GM21423 (cell line): ENCODE measurements at regions not wholly inside any gene's neighbourhood (a gene's known extent, or its start where the extent isn't known, plus 50 kb on each side); places are given as distances from the start of the nearest gene placed in this dataset.
"Not testable (repeated sequence)": the region's sequence is repeated elsewhere in the genome, so short reads cannot be mapped to it uniquely, and the experiment has no call there.

Experiments used
- ATAC-seq: cut with Tn5 transposase; IDR thresholded peaks from one replicate; pipeline ENCODE4 v1.9.1; 2021; ENCODE audit warnings: mild to moderate bottlenecking, moderate library complexity; ENCODE audit not compliant: unreplicated experiment

DNA sequence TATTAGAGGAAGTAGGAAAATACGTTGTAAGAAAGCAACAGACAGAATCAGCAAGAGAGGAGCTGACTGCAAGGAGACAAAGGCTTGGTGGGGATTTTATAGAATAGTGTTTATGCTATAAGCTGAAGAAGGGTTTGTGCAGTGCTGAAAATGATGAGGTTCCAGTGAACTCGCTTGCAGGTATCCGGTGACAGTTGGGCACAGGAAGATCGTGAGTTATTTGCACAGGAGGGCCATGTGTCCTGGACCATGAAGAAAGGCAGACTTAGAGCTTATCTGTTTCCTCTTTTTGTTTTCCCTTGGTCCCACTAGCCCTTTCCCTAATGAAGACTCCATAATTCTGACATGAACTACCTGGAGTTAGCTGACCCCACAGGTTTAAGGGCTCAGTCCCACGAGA is 61.4 kb downstream of the NXNL2 start:
- ATAC-seq = no peak

DNA sequence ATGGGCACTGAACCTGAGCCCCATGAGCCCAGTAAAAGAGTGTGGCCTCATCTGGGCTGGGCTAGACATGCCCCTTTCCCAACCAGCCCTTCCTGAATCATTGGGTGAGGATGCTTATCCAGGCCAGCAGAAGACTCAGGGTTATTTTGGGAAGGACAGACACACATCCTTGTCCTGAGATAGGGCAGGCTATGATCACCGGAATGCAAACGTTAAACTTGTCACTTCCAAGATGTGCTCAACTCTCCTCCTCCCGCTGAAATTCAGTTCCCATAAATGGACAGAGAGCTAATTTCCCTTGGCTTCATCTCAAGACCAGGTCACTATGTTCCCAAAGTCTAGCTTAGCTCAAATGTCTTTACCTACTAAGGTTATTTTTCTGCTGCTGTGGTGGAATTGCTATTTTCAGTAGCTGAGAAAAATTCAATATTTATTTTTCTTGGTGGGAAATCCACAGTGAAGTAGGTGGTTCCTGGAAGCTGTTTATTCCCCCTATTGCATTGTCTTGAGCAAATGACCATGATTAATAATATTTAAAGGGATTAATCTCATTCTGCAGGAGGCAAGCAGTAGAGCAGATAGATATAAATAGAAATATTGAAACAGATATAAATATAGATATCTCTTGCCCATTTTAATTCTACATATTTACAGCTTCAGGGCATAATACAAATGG is 70.0 kb downstream of the NXNL2 start:
- no peak for ATAC-seq

DNA sequence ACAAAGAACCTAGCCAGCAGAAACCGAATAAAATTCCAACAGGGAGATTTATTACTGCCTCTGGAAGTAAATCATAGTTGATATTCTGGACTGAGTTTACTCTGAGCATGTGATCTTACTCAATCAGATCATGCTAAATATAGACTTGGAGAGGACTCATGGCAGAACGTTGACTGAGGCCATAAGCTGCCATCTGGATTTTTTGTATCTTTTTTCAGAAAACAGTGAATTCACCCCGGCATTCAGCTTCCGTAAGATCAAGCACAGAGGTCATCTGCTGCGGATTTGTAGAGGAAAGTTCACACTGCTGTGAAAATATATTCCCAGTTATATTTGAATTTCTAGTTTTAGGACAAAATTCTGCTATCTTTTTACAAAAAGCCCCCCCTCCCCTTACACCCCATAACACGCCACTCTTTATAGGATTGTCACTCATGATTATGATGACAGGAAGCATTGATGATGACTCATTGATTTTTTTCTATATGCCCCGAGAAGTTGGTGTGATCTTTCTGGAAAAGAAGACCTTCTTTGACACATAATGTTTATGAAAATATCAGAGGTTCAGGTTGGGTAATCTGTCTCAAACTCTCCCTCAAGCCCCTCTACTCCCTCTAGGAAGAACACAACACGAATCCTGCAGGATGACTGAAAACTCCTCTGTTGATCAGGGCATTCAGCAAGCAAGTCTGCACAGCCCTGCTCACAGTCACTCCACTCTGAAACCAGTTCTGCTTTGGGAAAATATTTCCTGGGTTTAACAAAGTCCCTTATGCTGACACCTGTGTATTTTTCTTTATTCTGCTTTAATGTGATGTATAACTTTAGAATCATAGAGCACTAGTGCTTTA is 70.8 kb downstream of the NXNL2 start:
- no peak for ATAC-seq

DNA sequence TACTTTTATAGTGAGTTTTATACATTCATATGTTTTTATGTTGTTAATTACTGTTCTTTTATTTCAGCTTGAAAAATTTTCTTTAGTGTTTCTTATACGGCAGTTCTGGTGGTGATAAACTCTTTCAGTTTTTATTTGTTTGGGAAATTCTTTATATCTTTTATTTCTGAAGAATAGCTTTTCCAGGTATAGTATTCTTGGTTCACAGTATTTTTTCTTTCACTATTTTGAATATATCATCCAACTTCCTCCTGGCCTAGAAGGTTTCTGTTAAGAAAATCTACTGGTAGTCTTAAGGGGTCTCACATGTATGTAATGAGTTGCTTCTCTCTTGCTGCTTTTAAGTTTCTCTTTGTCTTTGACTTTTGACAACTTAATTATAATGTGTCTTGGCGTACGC is 79.4 kb downstream of the NXNL2 start:
- no peak for ATAC-seq

DNA sequence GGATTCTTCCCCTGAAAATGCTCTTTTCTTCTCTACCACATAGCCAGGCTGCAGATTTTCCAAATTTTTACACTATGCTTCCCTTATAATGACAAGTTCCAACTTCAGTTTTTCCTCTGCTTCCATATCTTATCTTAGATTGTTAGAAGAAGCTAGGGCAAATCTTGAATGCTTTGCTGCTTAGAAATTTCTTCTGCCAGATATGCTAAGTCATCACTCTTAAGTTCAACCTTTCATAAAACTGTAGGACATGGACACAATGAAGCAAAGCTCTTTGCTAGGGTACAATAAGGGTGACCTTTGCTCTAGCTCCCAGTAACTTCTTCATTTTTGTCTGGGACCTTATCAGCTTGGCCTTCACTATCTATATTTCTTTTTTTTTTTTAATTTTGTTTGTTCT is 88.7 kb downstream of the NXNL2 start:
- no peak for ATAC-seq

DNA sequence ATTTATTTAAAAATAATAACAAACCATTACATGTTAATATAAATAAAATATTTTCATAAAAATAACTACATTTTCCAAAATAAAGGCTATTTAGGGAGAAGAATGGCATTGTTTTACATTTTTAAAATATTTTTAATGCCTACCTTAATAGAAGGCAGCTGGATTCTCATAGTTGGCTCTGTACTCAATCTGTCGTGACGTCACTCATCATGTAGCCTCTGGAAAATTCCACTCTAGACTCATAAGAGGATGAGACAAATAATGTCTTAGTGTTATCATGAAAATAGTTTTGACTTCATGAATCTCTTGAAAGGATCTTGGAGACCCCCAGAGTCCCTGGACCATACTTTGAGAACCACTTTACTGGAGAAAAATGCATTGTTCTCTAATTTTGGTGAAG is 93.1 kb downstream of the NXNL2 start:
- ATAC-seq = no peak

DNA sequence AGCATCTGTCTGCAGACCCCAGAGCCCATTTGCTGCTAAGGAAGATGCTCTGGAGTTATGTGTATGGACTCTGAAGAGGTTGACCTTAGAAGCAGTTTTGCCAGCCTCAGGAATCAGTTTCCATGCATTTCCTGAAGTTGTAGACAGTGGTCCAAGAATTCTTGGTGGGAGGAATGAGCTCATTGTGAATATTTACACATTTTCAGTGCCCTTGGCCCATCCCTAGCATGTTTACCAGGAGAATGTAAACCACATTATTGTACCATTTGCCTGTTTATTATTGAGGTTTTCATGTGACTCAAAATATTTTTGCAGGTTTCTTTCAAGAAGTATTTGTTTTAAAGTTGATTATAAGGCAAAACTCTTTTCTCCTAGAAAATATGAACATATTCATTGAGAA is 93.8 kb downstream of the NXNL2 start:
- no peak for ATAC-seq

DNA sequence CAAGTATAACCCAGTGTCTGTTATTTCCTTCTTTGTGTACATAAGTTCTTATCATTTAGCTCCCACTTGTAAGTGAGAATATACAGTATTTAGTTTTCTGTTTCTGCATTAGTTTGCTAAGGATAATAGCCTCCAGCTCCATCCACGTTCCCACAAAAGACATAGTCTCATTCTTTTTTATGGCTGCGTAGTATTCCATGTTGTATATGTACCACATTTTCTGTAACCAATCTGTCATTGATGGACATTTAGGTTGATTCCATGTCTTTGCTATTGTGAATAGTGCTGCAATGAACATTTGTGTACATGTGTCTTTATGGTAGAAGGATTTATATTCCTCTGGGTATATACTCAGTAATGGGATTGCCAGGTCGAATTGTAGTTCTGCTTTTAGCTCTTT is 95.6 kb downstream of the NXNL2 start:
- not testable (repeated sequence) for ATAC-seq

DNA sequence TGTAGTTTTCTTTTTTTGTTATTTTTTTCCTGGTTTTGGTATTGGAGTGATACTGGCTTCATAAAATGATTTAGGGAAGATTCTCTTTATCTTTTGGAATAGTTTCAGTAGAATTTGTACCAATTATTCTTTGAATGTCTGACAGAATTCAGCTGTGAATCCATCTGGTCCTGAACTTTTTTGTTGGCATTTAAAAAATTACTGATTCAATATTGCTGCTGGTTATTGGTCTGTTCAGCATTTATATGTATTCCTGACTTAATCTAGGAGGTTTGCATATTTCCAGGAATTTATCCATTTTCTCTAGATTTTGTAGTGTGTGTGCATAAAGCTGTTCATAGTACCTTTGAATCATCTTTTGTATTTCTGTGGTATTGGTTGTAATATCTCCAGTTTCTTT is 100.2 kb downstream of the NXNL2 start:
- ATAC-seq = no peak

DNA sequence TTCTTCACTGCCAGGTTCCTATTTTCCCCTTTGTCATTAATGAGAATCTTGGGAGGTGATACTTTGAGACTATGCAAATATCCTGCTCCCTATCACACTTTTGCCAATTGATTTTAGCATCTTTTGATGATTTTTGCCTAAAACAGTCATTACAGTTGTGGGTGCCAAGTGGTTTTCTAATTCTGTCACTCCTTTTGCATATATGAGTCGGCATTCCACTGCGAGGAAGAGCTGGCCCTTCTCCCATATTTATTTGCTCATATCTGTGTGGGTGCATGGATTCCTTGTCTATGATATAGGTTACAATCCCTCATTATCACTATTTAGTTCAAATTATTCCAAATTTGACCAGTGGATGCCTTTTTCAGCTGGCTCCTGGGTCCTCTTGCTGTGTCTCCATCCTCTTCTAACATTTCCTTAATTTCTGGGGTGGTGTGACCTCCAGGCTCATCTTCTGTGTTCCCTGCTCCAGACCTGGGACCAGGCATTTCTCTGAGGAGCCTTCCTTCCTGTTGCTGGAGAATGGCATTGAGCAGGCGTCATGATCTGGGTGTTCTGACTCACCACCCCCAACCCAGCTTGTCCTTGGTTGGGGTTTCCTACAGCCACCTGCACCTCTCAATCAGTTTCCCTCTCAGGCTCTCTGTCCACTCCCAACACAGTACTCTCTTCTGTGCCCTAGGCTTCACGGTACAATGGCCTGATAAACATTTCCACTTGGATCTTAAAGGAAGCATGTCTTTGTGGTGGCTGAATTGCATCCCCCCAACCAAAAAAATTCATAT is 106.7 kb downstream of the NXNL2 start:
- ATAC-seq = no peak

DNA sequence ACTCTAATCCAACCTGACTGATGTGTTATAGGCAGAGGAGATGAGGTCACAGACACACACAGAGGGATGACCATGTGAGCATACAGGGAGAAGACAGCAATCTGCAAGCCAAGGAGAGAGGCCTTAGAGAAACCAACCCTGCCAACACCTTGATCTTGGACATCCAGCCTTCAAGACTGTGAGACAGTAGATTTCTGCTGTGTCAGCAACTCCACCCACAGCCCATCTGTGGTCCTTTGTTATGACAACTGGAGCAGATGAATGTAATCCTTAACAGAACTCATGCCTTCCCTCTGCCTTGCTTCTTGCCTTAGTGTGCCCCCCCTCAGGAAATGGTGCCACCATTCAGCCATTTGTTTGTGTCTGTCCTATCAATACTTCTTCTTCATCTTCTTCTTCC is 107.4 kb downstream of the NXNL2 start:
- no peak for ATAC-seq

DNA sequence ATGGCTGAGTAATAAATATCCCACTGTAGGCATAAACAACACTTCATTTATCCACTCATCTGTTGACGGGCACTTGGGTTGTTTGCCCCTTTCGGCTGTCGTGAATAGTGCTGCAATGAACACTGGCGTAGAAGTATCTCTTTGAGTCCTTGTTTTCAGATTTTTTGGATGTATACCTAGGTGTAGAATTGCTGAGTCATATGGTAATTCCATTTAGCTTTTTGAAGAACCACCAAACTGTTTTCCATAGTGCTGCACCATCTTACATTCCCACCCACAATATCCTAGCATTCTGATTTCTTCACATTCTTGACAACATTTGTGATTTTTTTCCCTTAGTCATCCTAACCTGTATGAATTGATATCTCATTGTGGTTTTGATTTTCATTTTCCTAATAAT is 109.0 kb downstream of the NXNL2 start:
- ATAC-seq = no peak

DNA sequence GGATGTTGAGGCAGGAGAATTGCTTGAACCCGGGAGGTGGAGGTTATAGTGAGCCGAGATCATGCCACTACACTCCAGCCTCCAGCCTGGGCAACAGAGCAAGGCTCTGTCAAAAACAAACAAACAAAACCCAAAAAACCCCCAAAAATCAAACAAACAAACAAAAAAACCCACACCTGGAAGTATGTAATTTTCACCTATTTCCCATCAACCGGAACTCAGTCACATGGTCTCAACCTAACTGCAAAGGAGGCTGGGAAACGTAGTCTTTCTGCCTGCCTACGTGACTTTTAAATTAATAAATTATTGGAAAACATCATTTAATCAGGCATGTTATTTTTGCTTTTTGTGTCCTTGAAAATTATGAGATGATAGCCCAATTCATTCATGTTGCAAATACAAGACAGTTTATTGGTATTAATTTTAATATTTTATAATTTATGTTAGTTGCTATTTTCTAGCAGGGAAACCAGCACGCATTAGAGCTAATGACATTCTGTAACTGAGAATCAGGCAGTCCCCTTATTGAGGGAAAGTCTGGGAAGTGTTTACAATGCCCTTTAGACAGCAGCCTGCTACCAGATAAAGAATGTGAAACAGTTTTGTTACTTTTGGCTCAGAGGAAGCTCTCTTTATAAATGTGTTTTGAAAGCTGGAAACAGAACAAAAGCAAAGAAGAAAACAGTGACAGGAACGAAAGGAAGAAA is 110.3 kb downstream of the NXNL2 start:
- no peak for ATAC-seq

DNA sequence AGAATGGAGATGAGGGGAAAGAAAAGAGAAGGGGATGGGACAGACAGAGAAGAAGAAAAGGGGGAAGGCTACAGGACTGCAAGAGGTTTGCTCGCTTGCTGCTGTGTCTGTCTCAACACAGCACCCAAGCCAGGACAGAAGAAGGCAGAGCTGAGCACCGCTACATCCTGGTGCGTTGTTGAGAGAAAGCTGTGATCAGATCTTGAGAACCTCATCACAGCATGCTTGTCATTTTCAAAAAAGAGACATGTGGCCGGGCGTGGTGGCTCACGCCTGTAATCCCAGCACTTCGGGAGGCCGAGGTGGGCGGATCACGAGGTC is 110.9 kb downstream of the NXNL2 start:
- no peak for ATAC-seq

DNA sequence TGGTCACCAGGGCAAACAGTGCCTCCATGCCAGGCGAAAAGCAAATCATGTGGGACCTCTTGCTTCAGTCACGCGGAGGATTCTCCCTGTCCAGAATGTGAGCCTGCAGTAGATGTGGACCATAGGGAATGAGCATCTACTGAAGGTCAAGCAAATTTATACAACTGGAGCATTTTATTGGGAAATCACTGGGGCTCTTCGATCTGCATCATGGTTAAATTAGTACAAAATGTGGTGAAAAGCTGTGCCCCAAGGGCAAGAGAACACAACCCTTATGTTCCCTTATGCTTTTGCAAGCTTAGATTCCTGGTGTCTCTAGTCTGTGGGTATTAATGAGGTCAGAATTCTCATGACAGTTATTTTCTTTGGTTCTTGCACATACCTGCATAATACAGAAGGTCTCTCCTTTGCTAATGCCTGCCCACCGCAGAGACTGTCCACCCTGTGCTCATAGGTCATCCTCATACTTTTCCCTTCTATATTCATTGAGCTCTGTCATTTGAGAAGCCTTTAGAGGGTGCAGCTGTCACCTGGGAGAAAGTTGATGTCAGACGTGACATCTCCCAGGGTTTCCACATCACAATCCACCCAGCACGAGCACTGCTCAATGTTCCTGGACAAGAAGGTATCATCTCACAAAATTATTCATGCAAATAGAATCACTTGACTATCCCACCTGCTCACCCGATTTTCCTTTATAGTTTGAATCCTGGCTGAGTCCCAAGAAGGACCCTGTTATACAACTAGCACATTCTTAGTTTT is 111.7 kb downstream of the NXNL2 start:
- no peak for ATAC-seq

DNA sequence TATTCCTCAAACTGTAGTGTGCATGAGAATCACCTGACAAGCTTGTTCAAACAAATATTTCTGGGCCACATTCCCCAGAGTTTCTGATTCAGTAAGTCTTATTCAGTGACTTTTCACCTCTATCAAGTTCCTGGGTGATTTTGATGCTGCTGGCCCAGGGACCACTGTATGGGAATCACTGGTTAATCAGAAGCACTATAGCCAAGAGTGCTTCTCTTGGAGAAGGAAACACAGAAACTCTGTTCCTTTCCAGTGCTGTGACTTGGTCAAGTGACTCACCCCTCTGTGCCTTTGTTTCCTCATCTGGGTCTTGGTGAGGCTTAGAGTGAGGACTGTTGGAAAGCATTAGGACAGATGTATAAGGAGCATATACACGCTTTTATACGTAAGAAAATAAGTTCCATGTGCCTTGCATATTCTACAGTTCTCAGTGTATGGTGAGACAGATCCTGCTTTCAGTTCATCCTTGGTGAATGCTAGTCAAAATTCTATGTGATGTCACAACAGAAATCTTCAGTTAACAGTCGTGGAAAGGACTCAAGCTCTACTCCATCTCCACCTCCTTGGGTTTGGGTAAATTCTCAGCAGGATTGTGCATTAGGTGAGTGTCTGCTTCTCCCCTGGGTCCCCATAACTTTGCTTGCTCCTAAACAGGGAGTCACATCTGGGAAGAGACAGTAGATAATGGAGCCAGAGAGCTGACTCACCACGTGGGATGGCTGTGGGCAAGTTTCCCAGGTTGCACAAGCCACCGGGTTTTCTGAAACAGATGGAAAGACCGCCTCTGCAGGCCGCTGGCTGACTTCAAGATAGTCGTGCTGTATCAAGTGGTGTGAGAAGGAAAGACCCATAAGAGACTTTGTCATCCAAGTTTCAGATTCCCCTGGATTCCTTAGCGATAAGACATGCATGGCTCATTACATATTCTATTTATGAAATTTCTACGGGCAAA is 117.0 kb downstream of the NXNL2 start:
- ATAC-seq = no peak

DNA sequence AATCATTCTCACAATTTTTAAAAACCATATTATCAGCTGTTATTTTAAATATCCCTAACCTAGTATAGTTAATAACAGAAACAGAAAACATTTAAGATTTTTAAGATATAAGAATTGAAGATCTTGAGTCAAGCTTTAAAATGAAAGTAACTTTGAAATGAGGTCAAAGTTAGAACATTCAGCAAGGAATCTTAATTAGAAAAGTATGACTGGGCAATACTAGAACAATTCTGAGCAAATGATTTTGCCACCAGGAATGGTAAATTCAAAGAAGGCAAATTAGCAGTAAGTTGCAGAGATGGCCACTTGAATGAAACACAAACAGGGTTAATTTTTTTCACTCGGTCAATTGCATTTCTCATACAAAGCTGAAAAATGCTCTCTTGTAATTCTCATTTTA is 117.9 kb downstream of the NXNL2 start:
- no peak for ATAC-seq

DNA sequence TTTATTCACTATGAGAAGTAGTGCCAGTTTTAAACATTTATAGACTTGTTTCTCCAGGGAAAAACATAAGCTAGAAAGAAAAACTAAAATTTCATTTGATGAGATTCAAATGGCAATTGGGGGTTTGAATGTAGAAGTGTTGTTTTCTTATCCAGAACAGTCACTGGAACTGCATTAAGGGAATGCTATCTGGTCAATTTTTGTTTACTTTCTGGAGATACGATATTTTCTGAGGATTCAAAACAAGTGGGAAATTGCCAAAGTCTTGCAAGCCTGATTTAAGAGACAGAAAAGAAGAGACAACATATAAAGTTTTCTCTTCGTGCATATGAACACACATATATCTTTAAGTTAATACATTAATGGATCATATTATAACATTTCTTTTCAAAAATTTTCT is 118.4 kb downstream of the NXNL2 start:
- no peak for ATAC-seq

DNA sequence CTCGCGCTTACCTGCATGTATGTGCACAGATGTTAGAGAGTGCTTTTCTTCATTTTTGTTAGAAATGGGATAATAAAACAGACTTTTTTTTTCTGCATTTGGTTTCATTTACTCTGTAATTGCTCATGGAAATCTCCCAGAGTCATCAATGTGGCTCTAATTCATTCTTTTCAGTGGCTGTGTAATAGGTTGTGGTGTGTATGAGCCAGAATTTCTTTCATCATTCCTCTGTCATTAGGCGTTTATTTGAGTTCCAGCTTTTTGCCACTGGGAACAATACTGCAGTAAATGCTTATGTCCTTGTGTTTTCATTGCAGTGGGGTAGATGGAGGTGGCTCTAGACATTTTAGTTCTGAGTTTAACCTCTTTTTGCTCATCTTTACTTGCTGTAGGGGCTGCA is 118.9 kb downstream of the NXNL2 start:
- ATAC-seq = no peak

DNA sequence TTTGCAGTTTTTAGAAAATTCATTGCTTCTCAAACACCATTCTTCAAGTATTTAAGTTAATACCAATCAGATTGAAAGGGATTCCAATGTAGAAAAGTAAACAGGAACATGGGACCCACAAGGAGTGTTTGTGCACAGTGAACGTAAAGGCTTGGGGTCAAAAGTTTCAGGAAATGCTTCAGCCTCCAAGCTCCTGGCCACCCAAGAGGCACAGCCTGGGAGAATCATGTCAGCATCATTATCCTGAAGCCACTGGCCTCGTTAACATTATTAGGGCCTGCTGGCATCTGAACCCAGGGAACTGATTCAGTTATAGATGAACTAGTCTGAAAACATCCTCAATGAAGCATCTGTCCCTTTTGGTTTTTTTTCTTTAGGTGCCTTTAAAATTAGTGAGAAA is 122.9 kb downstream of the NXNL2 start:
- no peak for ATAC-seq
